ENCODE measurements at regions not wholly inside any gene's neighbourhood (a gene's known extent, or its start where the extent isn't known, plus 50 kb on each side); places are given as distances from the start of the nearest gene placed in this dataset.

DNA sequence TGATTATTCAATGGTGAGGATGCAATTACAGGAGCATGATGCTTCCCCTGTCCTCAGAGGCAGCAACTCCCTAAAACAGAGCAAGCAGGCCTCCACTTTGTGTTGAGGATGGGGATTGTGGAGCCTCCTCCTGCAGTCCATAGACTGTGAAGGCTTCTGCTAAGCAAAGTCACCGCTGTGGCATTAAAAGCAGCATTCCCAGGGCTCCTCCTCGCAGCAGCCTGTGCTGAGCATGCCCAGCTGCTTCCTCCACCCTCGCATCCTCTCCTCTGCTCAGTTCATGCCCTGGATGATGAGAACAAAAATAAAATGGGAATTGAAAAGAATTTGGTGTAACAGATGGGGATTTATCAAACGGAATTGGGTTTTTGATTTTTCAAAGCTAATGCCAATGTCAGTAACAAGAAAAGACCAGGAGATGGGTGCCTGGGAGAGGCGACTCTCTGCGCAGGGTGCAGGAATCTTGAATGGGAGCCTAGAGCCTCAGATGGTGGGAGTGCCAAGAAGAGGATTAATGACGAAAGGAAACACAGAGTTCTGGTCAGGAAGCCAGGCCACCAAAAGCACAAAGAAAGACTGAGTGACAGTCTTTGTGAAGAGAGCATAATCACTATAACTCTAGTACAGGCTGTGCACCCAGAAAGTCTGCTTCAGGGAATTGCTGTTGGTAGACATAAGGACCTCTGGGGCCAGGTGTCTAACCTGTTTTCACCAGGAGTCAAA is 347.6 kb downstream of the TPBG start:
- ATAC-seq (ENCODE audit: low read depth in 2 of 2): no peak

DNA sequence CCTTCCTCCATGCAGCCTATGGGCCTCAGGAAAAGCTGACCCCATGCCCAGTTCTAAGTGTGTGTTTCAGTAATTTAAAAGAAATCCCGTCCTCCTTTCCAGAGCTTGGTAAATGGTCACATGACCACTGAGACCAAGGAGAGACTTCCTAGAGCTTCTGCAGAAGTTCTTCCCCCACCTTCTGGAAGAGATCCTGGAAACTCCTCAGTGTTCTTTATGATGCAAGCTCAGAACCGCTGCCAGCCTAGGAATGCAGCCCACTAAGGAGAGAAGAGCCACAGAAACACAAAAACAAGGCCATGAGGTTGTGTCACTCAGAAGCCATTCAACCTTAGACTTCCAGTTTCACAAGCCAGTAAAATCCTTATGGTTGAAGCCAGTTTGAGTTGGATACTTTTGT is 348.4 kb downstream of the TPBG start:
- H3K27ac Mint-ChIP-seq: no peak overlapping the region
- peaks cover 10 to 37% (median 14%) of the 10 kb centered on the region in 7 donors for H3K9me3 Mint-ChIP-seq
- no peak overlapping the region for H3K4me3 Mint-ChIP-seq
- H3K36me3 Mint-ChIP-seq: peaks cover 0 to 13% of the 10 kb centered on the region in 2 donors
- H3K4me1 Mint-ChIP-seq: no peaks in the 10 kb centered on the region
- no peak for ATAC-seq (ENCODE audit: low read depth in 2 of 2)
- peaks cover 0 to 7% (median 0%) of the 10 kb centered on the region in 3 donors for H3K27me3 Mint-ChIP-seq
- DNase-seq: no peak

More for the DNA sequence above, 347.6 kb downstream of the TPBG start:
- Mint-ChIP-seq H3K36me3 (peaks cover 0 to 13% of the 10 kb centered on the region in 2 donors), H3K27ac (no peak overlapping the region), H3K27me3 (peaks cover 0 to 7% (median 0%) of the 10 kb centered on the region in 3 donors), H3K4me3 (no peak overlapping the region), H3K4me1 (no peaks in the 10 kb centered on the region), H3K9me3 (peaks cover 9 to 37% (median 13%) of the 10 kb centered on the region in 7 donors)
- DNase-seq: no peak

DNA sequence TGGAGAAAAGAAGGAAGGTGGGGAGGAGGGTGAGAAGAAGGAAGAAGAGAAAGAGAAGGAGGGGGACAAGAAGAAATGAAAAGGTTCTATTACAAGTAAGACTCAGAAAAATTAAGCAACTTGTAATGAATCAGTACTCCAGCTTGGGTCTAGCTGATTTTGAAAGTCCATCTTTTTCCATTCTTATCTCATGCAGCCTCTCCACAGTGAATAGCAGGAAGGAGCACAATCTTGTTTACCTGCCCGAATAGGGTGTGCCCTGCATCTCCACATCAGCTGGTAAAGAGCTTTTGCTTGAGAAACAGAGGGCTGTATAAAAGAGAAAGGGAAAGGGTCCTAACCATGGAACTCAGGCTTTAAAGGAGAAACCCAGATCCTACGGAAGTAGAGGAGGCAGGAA is 348.8 kb downstream of the TPBG start:
- Mint-ChIP-seq H3K9me3 (peaks cover 8 to 34% (median 14%) of the 10 kb centered on the region in 7 donors), H3K27ac (no peak overlapping the region), H3K36me3 (peaks cover 0 to 13% of the 10 kb centered on the region in 2 donors), H3K4me3 (peak overlapping the region in 1 of 8 donors; percentile 70), H3K27me3 (peaks cover 0 to 7% (median 0%) of the 10 kb centered on the region in 3 donors), H3K4me1 (no peaks in the 10 kb centered on the region)
- ATAC-seq (ENCODE audit: low read depth in 2 of 2) (no peak), DNase-seq (no peak)

DNA sequence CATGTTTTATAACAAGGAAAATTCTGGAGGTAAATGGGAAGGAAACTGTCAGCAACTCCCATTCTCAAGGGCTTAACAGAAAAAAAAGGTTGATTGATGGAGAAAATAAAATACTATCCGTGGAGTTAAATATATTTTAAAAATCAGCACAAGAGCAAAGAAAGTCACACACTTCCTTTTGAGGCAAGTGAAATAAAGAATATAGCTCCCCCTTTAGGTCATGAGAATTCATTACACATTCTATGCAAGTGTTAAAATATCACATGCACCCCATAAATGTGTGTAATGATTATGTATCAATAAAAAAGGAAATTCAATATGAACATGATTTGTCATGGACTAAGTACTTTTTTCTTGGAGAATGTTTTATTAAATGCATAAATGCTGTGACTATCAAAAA is 349.2 kb downstream of the TPBG start:
- Mint-ChIP-seq H3K27ac (no peak overlapping the region), H3K36me3 (peaks cover 0 to 13% of the 10 kb centered on the region in 2 donors), H3K4me3 (peak overlapping the region in 1 of 8 donors; percentile 70), H3K9me3 (peaks cover 8 to 34% (median 14%) of the 10 kb centered on the region in 7 donors), H3K27me3 (peaks cover 0 to 7% (median 0%) of the 10 kb centered on the region in 3 donors), H3K4me1 (no peaks in the 10 kb centered on the region)
- no peak for DNase-seq
- ATAC-seq (ENCODE audit: low read depth in 2 of 2): no peak

DNA sequence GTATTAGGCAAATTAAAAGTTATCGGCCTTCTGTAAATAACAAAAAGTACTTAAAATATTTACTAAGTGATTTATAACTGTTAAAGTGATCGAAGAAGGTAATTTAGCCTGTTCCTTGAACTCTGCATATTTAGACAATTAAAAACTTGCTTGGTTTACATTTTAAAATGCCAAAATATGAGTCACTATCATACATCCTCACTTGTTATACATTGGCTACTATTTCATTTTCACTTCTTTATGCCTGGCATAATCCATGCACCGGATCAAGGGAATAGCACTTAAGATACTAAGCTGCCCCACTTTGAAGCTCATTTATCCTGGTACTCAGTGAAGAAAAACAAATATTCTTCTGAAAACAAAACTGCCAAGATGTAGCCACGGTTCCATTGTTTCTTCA is 344.6 kb downstream of the UBE3D start:
- Mint-ChIP-seq H3K4me3 (no peak overlapping the region), H3K27me3 (no peaks in the 10 kb centered on the region), H3K27ac (no peak overlapping the region), H3K36me3 (no peaks in the 10 kb centered on the region), H3K9me3 (peaks cover 6 to 31% (median 13%) of the 10 kb centered on the region in 7 donors), H3K4me1 (no peaks in the 10 kb centered on the region)
- ATAC-seq (ENCODE audit: low read depth in 2 of 2) (no peak), DNase-seq (no peak)

DNA sequence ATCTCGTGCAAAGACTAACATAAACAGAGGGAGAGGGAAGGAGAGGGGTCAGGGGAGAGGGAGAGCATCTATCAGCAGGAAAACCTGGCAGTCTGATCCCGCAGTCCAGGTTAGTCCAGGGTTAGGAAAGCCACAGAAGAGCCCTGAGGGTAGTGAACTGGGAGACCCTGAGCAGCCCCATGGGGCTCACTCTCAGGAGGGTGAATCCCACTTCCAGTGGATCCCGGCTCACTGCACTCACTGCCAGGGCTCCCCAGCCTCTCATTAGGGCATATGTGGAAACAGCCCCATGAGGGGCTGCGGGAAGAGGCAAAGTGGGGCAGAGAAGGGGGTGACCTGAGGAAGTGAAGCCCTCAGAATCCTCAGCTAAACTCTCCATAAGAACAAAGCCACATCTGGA is 329.9 kb downstream of the UBE3D start:
- Mint-ChIP-seq H3K9me3 (no peaks in the 10 kb centered on the region), H3K27ac (no peak overlapping the region), H3K4me1 (no peaks in the 10 kb centered on the region), H3K36me3 (no peaks in the 10 kb centered on the region), H3K27me3 (no peaks in the 10 kb centered on the region), H3K4me3 (no peak overlapping the region)
- no peak for DNase-seq
- ATAC-seq (ENCODE audit: low read depth in 2 of 2): no peak

DNA sequence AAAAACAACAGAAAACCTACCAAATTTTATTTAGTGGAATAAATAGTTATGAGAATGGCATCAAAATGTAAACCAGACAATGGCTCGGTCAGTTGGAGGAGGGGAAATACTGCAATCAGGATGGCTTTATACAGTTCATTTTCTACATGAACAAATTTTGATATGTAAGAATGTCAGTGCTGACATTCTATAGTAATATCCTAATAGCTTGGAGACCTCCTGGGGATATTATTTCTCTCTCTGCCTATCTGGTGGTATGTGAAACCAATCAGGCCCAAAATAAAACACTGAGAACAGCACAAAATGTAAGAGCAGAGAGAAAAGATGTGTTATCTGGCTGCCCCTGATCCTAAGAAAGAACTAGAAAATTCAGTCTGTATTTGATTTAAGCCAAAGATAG is 327.7 kb downstream of the UBE3D start:
- no peak for DNase-seq
- Mint-ChIP-seq H3K4me3 (no peak overlapping the region), H3K9me3 (no peaks in the 10 kb centered on the region), H3K36me3 (no peaks in the 10 kb centered on the region), H3K27me3 (no peaks in the 10 kb centered on the region), H3K4me1 (no peaks in the 10 kb centered on the region), H3K27ac (peak overlapping the region in 1 of 6 donors; percentile 8)
- ATAC-seq (ENCODE audit: low read depth in 2 of 2): no peak

DNA sequence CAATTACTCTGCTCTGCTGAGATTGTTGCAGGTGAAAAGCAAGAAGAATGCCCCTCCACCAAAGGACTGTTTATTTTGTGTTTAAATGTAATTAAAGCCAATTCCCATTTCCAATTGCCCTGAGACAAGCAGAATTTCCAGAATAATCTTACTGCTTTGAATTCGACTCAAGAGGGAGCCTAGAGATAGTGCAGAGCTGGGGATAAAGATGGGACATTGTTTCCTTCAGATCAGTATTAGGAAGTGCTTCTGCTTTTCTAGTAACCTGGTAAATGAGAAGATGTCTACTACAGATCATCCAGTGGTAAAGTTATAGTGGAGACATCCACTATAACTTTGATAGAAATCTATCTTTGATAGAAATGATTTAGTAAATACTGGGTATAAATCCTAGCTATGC is 326.9 kb downstream of the UBE3D start:
- DNase-seq (no peak), ATAC-seq (ENCODE audit: low read depth in 2 of 2) (no peak)
- Mint-ChIP-seq H3K27ac (no peak overlapping the region), H3K4me3 (no peak overlapping the region), H3K4me1 (no peaks in the 10 kb centered on the region), H3K36me3 (no peaks in the 10 kb centered on the region), H3K9me3 (peaks cover 0 to 3% (median 0%) of the 10 kb centered on the region in 7 donors), H3K27me3 (no peaks in the 10 kb centered on the region)

DNA sequence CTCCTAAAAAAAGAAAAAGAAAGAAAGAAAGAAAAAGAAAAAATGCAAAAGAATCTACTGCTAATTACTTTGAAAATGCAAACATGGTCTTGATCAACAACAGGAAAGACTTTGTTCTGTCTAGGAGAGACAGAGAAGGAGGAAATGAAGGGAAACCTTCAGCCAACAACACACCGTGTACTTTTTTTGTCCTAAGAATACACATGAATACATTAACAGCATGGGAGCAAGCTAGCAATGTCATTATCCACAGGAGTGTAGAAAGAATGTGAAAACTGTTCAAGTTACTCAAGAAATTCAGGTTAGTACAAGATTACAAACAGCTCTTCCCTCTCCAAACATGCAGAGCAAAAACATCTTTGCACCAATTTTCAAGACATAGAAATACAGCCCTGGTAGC is 326.3 kb downstream of the UBE3D start:
- H3K4me3 Mint-ChIP-seq: no peak overlapping the region
- ATAC-seq (ENCODE audit: low read depth in 2 of 2): no peak
- H3K9me3 Mint-ChIP-seq: peaks cover 0 to 3% (median 0%) of the 10 kb centered on the region in 7 donors
- no peak overlapping the region for H3K27ac Mint-ChIP-seq
- DNase-seq: no peak
- H3K27me3 Mint-ChIP-seq: no peaks in the 10 kb centered on the region
- H3K36me3 Mint-ChIP-seq: no peaks in the 10 kb centered on the region
- H3K4me1 Mint-ChIP-seq: no peaks in the 10 kb centered on the region

DNA sequence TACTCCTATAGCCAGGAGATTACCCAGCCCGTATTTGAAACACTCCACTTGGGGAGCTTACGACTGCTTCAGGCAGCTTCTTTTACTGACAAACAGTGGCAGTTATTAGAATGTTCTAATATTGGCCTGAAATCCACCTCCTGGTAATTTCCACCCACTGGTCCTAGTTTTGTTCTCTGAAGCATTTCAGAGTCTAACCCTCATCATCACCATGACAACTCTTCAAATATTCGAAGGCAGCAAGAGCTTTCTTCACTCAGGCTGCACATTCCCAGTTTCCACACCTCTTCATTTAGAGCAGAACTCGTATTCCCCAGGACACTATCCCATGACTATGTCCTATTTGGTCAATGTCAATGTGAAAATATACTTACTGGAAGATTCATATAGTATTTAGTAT is 325.6 kb downstream of the UBE3D start:
- Mint-ChIP-seq H3K36me3 (no peaks in the 10 kb centered on the region), H3K4me1 (no peaks in the 10 kb centered on the region), H3K9me3 (peaks cover 0 to 3% (median 0%) of the 10 kb centered on the region in 7 donors), H3K27ac (no peak overlapping the region), H3K4me3 (no peak overlapping the region), H3K27me3 (no peaks in the 10 kb centered on the region)
- DNase-seq (no peak), ATAC-seq (ENCODE audit: low read depth in 2 of 2) (no peak)

DNA sequence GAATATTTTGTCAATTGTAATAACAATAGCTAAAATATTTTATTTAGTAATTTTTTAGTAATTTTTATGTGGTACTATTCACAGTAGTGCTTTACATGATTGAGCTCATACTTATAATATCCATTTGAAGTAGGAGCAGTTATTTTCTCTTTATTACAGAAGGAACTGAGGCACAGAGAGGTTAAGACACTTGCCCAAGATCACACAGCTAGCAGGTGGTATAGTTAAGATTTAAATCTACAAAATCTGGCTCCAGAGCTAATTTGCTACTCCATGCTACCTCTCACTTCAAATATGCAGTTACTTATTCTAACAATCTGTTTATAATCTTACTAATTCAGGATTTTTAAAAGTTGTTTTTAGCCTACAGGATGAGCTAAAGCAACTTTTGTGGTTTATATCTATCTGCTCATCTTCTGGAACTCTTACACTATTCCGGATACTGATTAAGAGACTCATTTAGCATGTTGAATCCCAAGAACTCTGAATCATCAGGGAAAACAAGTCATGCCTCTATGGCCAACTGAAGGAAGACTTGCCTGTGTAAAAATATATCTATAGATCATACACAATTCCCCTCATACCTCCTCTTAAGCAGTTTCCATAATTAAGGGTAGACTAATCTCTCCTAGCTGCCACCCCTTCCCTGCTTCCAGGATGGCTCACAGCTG is 324.2 kb downstream of the UBE3D start:
- no peak for ATAC-seq (ENCODE audit: low read depth in 2 of 2)
- H3K4me3 Mint-ChIP-seq: no peak overlapping the region
- peak overlapping the region in 1 of 6 donors; percentile 36 for H3K27ac Mint-ChIP-seq
- H3K36me3 Mint-ChIP-seq: no peaks in the 10 kb centered on the region
- no peaks in the 10 kb centered on the region for H3K4me1 Mint-ChIP-seq
- peaks cover 0 to 3% (median 0%) of the 10 kb centered on the region in 3 donors for H3K27me3 Mint-ChIP-seq
- no peak for DNase-seq
- peaks cover 0 to 3% (median 0%) of the 10 kb centered on the region in 7 donors for H3K9me3 Mint-ChIP-seq

DNA sequence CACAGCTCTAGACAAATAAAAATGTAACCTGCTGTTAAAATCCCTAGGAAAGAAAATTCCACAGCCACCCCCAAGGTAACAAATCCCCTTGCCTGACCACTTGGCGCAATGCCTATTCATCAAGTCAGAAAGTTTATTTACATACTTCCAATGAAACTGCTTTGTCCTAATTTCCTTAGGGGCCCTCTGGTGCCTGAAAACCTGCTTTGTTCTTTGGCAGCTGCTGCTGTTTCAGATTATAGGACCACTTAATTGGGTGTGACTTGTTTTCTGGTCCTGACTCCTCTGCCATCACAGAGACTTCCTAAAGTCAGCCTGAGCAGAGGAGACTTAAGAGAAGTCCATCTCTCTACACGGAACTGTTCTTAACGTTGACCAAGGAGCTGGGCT is 323.6 kb downstream of the UBE3D start:
- H3K27me3 Mint-ChIP-seq: peaks cover 0 to 4% (median 0%) of the 10 kb centered on the region in 3 donors
- peaks cover 0 to 3% (median 0%) of the 10 kb centered on the region in 7 donors for H3K9me3 Mint-ChIP-seq
- no peak for DNase-seq
- H3K36me3 Mint-ChIP-seq: no peaks in the 10 kb centered on the region
- H3K4me3 Mint-ChIP-seq: no peak overlapping the region
- H3K27ac Mint-ChIP-seq: peak overlapping the region in 1 of 6 donors; percentile 36
- H3K4me1 Mint-ChIP-seq: no peaks in the 10 kb centered on the region
- ATAC-seq (ENCODE audit: low read depth in 2 of 2): no peak

DNA sequence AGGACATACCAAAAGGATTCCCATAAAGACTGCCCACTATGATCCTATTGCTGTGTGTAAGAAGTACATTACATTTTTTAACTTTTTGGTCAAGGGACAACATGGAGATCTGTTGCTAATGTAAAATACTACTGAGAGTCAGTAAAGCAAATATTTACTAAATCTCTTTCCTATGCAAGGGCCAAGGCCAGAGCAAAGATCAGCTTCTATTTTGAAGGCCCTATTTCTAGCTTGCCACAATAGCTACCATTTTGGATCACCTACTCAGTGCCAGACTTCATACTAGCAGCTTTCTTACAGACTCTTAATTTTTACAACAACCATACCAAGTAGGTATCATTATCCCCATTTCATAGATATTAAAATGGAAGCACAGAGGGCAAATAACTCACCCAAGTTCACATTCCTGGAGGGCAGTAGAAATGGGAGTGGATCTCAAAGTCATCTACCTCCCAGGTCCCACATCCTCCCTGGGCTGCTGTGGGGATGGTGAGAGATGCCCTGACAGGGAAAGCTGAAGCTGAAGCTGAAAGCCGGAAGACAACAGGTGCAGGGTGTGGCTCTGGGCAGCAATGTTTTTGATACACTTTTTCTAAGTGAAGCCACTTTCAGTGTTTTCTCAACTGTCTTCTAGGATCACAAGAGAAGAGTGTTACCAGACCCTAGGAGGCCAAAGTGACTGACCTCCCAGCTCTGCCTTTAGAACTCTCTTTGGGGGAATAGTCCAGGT is 321.2 kb downstream of the UBE3D start:
- H3K4me3 Mint-ChIP-seq: no peak overlapping the region
- H3K36me3 Mint-ChIP-seq: no peaks in the 10 kb centered on the region
- H3K27ac Mint-ChIP-seq: no peak overlapping the region
- peaks cover 0 to 4% (median 0%) of the 10 kb centered on the region in 3 donors for H3K27me3 Mint-ChIP-seq
- ATAC-seq (ENCODE audit: low read depth in 2 of 2): no peak
- H3K4me1 Mint-ChIP-seq: no peaks in the 10 kb centered on the region
- peaks cover 0 to 3% (median 0%) of the 10 kb centered on the region in 7 donors for H3K9me3 Mint-ChIP-seq
- DNase-seq: no peak
